Stomach smooth muscle (tissue), 2 donors: ENCODE measurements at regions not wholly inside any gene's neighbourhood (a gene's known extent, or its start where the extent isn't known, plus 50 kb on each side); places are given as distances from the start of the nearest gene placed in this dataset.

Experiments
- H3K27ac ChIP-seq: one replicate; pipeline ENCODE4 v1.7.0; 2013; ENCODE audit warnings: mild to moderate bottlenecking, low read length, inconsistent platforms
- H3K27me3 ChIP-seq, 2 donors: one replicate each; pipeline ENCODE4 v1.7.0; 2013; ENCODE audit warnings: low read length in 2 of 2; ENCODE audit not compliant: insufficient read depth in 2 of 2, control insufficient read depth in 1 of 2
- H3K36me3 ChIP-seq, 2 donors: one replicate each; pipeline ENCODE4 v1.7.0; 2013; ENCODE audit warnings: low read length in 2 of 2; ENCODE audit not compliant: control insufficient read depth in 2 of 2, insufficient read depth in 2 of 2
- H3K4me1 ChIP-seq: one replicate; pipeline ENCODE4 v1.7.0; 2013; ENCODE audit warnings: low read length; ENCODE audit not compliant: control insufficient read depth, insufficient read depth
- H3K4me3 ChIP-seq, 2 donors: one replicate each; pipeline ENCODE4 v1.7.0; 2013; ENCODE audit warnings: low read length in 2 of 2
- H3K9ac ChIP-seq, 2 donors: one replicate each; pipeline ENCODE4 v1.7.0; 2013; ENCODE audit warnings: low read length in 2 of 2, mild to moderate bottlenecking in 1 of 2
- H3K9me3 ChIP-seq, 2 donors: one replicate each; pipeline ENCODE4 v1.7.0; 2013; ENCODE audit warnings: low read length in 2 of 2; ENCODE audit not compliant: control insufficient read depth in 2 of 2
- donor health status: healthy.
- donor health status: Pancreatic carcinoma.

- Histone ChIP-seq H3K4me3 (no peak overlapping the region), H3K9ac (no peak overlapping the region), H3K9me3 (no peaks in the 10 kb centered on the region), H3K4me1 (no peaks in the 10 kb centered on the region), H3K27me3 (no peaks in the 10 kb centered on the region), H3K36me3 (no peaks in the 10 kb centered on the region), H3K27ac (no peak overlapping the region)
Measured at GRCh38 chr6:51528556-51528955, 558.9 kb downstream of the PKHD1 start.

GRCh38 chr6:51529240-51529639 is 558.2 kb downstream of the PKHD1 start:
- no peak overlapping the region for H3K4me3 ChIP-seq
- H3K27ac ChIP-seq, result no peak overlapping the region
- H3K36me3 ChIP-seq, result no peaks in the 10 kb centered on the region
- H3K27me3 ChIP-seq, result no peaks in the 10 kb centered on the region
- H3K9me3 ChIP-seq, result no peaks in the 10 kb centered on the region
- no peak overlapping the region for H3K9ac ChIP-seq
- H3K4me1 ChIP-seq, result no peaks in the 10 kb centered on the region

- H3K4me1 ChIP-seq, result no peaks in the 10 kb centered on the region
- H3K36me3 ChIP-seq, result no peaks in the 10 kb centered on the region
- H3K9ac ChIP-seq, result no peak overlapping the region
- no peak overlapping the region for H3K27ac ChIP-seq
- no peaks in the 10 kb centered on the region for H3K9me3 ChIP-seq
- H3K4me3 ChIP-seq, result no peak overlapping the region
- no peaks in the 10 kb centered on the region for H3K27me3 ChIP-seq
Measured at GRCh38 chr6:51531623-51532022, 555.8 kb downstream of the PKHD1 start.

- Histone ChIP-seq H3K4me1 (no peaks in the 10 kb centered on the region), H3K9me3 (no peaks in the 10 kb centered on the region), H3K27ac (no peak overlapping the region), H3K27me3 (no peaks in the 10 kb centered on the region), H3K36me3 (no peaks in the 10 kb centered on the region), H3K4me3 (no peak overlapping the region), H3K9ac (no peak overlapping the region)
Measured at GRCh38 chr6:51533962-51534361, 553.5 kb downstream of the PKHD1 start.

- Histone ChIP-seq H3K36me3 (no peaks in the 10 kb centered on the region), H3K9me3 (no peaks in the 10 kb centered on the region), H3K4me3 (no peak overlapping the region), H3K27me3 (no peaks in the 10 kb centered on the region), H3K4me1 (no peaks in the 10 kb centered on the region), H3K9ac (no peak overlapping the region), H3K27ac (no peak overlapping the region)
Measured at GRCh38 chr6:51535327-51535726, 552.1 kb downstream of the PKHD1 start.

- H3K4me3 ChIP-seq, result no peak overlapping the region
- no peak overlapping the region for H3K27ac ChIP-seq
- H3K27me3 ChIP-seq, result no peaks in the 10 kb centered on the region
- H3K36me3 ChIP-seq, result no peaks in the 10 kb centered on the region
- H3K9ac ChIP-seq, result no peak overlapping the region
- H3K4me1 ChIP-seq, result no peaks in the 10 kb centered on the region
- H3K9me3 ChIP-seq, result no peaks in the 10 kb centered on the region
Measured at GRCh38 chr6:51536728-51537127, 550.7 kb downstream of the PKHD1 start.

- Histone ChIP-seq H3K9me3 (no peaks in the 10 kb centered on the region), H3K9ac (no peak overlapping the region), H3K27ac (no peak overlapping the region), H3K27me3 (no peaks in the 10 kb centered on the region), H3K36me3 (no peaks in the 10 kb centered on the region), H3K4me1 (no peaks in the 10 kb centered on the region), H3K4me3 (no peak overlapping the region)
Measured at GRCh38 chr6:51541847-51542246, 545.6 kb downstream of the PKHD1 start.

GRCh38 chr6:51542475-51542874 is 544.9 kb downstream of the PKHD1 start:
- no peaks in the 10 kb centered on the region for H3K4me1 ChIP-seq
- no peaks in the 10 kb centered on the region for H3K36me3 ChIP-seq
- no peaks in the 10 kb centered on the region for H3K27me3 ChIP-seq
- no peaks in the 10 kb centered on the region for H3K9me3 ChIP-seq
- H3K4me3 ChIP-seq, result no peak overlapping the region
- no peak overlapping the region for H3K9ac ChIP-seq
- no peak overlapping the region for H3K27ac ChIP-seq

GRCh38 chr6:51550243-51550642 is 537.2 kb downstream of the PKHD1 start:
- Histone ChIP-seq H3K27me3 (peaks cover 0 to 5% of the 10 kb centered on the region in 2 donors), H3K4me3 (no peak overlapping the region), H3K4me1 (no peaks in the 10 kb centered on the region), H3K9ac (no peak overlapping the region), H3K36me3 (no peaks in the 10 kb centered on the region), H3K27ac (no peak overlapping the region), H3K9me3 (no peaks in the 10 kb centered on the region)

GRCh38 chr6:51552435-51552834 is 535.0 kb downstream of the PKHD1 start:
- Histone ChIP-seq H3K9me3 (no peaks in the 10 kb centered on the region), H3K9ac (no peak overlapping the region), H3K4me3 (no peak overlapping the region), H3K27ac (no peak overlapping the region), H3K27me3 (peaks cover 0 to 5% of the 10 kb centered on the region in 2 donors), H3K4me1 (no peaks in the 10 kb centered on the region), H3K36me3 (no peaks in the 10 kb centered on the region)

- Histone ChIP-seq H3K27ac (no peak overlapping the region), H3K9me3 (no peaks in the 10 kb centered on the region), H3K4me3 (peak overlapping the region in 1 of 2 donors; percentile 16), H3K9ac (no peak overlapping the region), H3K36me3 (no peaks in the 10 kb centered on the region), H3K4me1 (no peaks in the 10 kb centered on the region), H3K27me3 (peaks cover 0 to 5% of the 10 kb centered on the region in 2 donors)
Measured at GRCh38 chr6:51553246-51554015, 534.0 kb downstream of the PKHD1 start.
